Amniotic stem cell (primary cell): ENCODE measurements at regions not wholly inside any gene's neighbourhood (a gene's known extent, or its start where the extent isn't known, plus 50 kb on each side); places are given as distances from the start of the nearest gene placed in this dataset.
"Not testable (repeated sequence)": the region's sequence is repeated elsewhere in the genome, so short reads cannot be mapped to it uniquely, and the experiment has no call there.

Source experiments
- DNase-seq: peaks from one replicate; lab custom pipeline; 2025; lab: John Stamatoyannopoulos, UW

GRCh38 chr16:61432421-61432820 lies 603.8 kb downstream of the CDH8 start:
- no peak for DNase-seq

GRCh38 chr16:61421111-61421510 lies 615.1 kb downstream of the CDH8 start:
- no peak for DNase-seq

GRCh38 chr16:61419791-61420190 lies 616.4 kb downstream of the CDH8 start:
- DNase-seq: no peak

GRCh38 chr16:61418802-61419201 lies 617.4 kb downstream of the CDH8 start:
- DNase-seq: not testable (repeated sequence)

- no peak for DNase-seq
Measured at GRCh38 chr16:61415126-61415525, 621.1 kb downstream of the CDH8 start.

GRCh38 chr16:61413021-61413420 lies 623.2 kb downstream of the CDH8 start:
- no peak for DNase-seq

- DNase-seq: no peak
Measured at GRCh38 chr16:61412562-61412961, 623.7 kb downstream of the CDH8 start.

GRCh38 chr16:61409604-61410003 lies 626.6 kb downstream of the CDH8 start:
- DNase-seq: no peak

GRCh38 chr16:61403386-61403785 lies 632.9 kb downstream of the CDH8 start:
- DNase-seq: no peak

- DNase-seq: no peak
Measured at GRCh38 chr16:61391896-61392295, 644.3 kb downstream of the CDH8 start.

GRCh38 chr16:61390965-61391637 lies 645.1 kb downstream of the CDH8 start:
- DNase-seq: no peak

GRCh38 chr16:61385392-61386071 lies 650.7 kb downstream of the CDH8 start:
- DNase-seq: no peak

- DNase-seq: no peak
Measured at GRCh38 chr16:61382435-61382834, 653.8 kb downstream of the CDH8 start.

GRCh38 chr16:61379311-61379710 lies 656.9 kb downstream of the CDH8 start:
- DNase-seq: no peak

- no peak for DNase-seq
Measured at GRCh38 chr16:61374071-61374470, 662.2 kb downstream of the CDH8 start.

GRCh38 chr16:61371881-61372280 lies 664.4 kb downstream of the CDH8 start:
- DNase-seq: no peak

- no peak for DNase-seq
Measured at GRCh38 chr16:61371388-61371787, 664.9 kb downstream of the CDH8 start.

GRCh38 chr16:61370564-61370963 lies 665.7 kb downstream of the CDH8 start:
- no peak for DNase-seq

GRCh38 chr16:61366006-61366405 lies 670.2 kb downstream of the CDH8 start:
- DNase-seq: no peak

GRCh38 chr16:61364990-61365389 lies 671.2 kb downstream of the CDH8 start:
- DNase-seq: no peak

- DNase-seq: no peak
Measured at GRCh38 chr16:61362585-61362984, 673.7 kb downstream of the CDH8 start.

GRCh38 chr16:61344791-61345190 lies 691.4 kb downstream of the CDH8 start:
- DNase-seq: no peak

- DNase-seq: no peak
Measured at GRCh38 chr16:61332461-61332860, 703.8 kb downstream of the CDH8 start.

GRCh38 chr16:61324044-61324443 lies 712.2 kb downstream of the CDH8 start:
- no peak for DNase-seq
